K562 (cell line): ENCODE measurements at regions not wholly inside any gene's neighbourhood (a gene's known extent, or its start where the extent isn't known, plus 50 kb on each side); places are given as distances from the start of the nearest gene placed in this dataset.

Experiments used
- ATAC-seq: fragments of 200-7000 bp; cut with Tn5 transposase; 3 replicates; pipeline ENCODE4 v1.9.1; 2020; ENCODE audit warnings: moderate library complexity
- BruUV-seq: library from RNA; stranded (reverse); fragments of 400-500 nt; replicated peaks from 2 replicates; lab custom pipeline; 2021; lab: Mats Ljungman, UMichigan
- CTCF ChIA-PET: fragments of 300-600 bp; formaldehyde crosslinking; extraction: SDS; loops from one replicate; lab custom pipeline; 2021; ENCODE audit warnings: low intra/inter-chr PET ratio; lab: Yijun Ruan, JAX
- POLR2A ChIA-PET: fragments of 300-600, 350-650 bp; sonication (Branson Sonifier 250); formaldehyde crosslinking; extraction: SDS; loops from one replicate; lab custom pipeline; 2021; ENCODE audit warnings: antibody characterized with exemption, inconsistent platforms; lab: Yijun Ruan, JAX
- DNase-seq, 4 experiments: peaks; one replicate each; pipeline versions ENCODE4 v3.0.0 to v3.0.0-alpha.2; 2011 to 2018; ENCODE audit warnings: low spot score in 3 of 4, mixed read lengths in 3 of 4; ENCODE audit errors: extremely low read depth in 1 of 4
- FAIRE-seq: peaks from 2 replicates; lab custom pipeline; 2011; peaks lifted over from hg19 to GRCh38; lab: Jason Lieb, UNC
- H2AFZ ChIP-seq: 2 replicates; pipeline ENCODE4 v1.6.0; 2011; ENCODE audit warnings: low read depth, low read length, control low read depth, inconsistent platforms
- H3K27ac ChIP-seq: fragments of 200-600 bp; 3 replicates; pipeline ENCODE4 v1.8.0; 2011; ENCODE audit warnings: low read depth, mild to moderate bottlenecking, control low read depth, inconsistent platforms, low read length, moderate library complexity, mixed read lengths; ENCODE audit errors: extremely low read depth
- H3K27me3 ChIP-seq, 2 experiments: fragments of 300-600 bp in 1 of 2; 2 replicates in 1 of 2; 3 replicates in 1 of 2; pipeline versions ENCODE4 v1.6.0 to v1.8.0; 2011; ENCODE audit warnings: inconsistent platforms in 2 of 2, low read length in 2 of 2, mild to moderate bottlenecking in 1 of 2, mixed read lengths in 1 of 2, moderate library complexity in 1 of 2; ENCODE audit not compliant: control insufficient read depth in 2 of 2, insufficient read depth in 2 of 2
- H3K36me3 ChIP-seq: fragments of 300-600 bp; 3 replicates; pipeline ENCODE4 v1.8.0; 2011; ENCODE audit warnings: mild to moderate bottlenecking, low read length, inconsistent platforms; ENCODE audit not compliant: control insufficient read depth, insufficient read depth
- H3K4me1 ChIP-seq, 2 experiments: fragments of 200-600 bp in 1 of 2; replicated peaks in 1 of 2; 2 replicates in 1 of 2; 3 replicates in 1 of 2; pipeline versions ENCODE4 v1.5.1 to v1.8.0; 2011; ENCODE audit warnings: inconsistent platforms in 2 of 2, low read length in 2 of 2, mild to moderate bottlenecking in 1 of 2, mixed read lengths in 1 of 2, moderate library complexity in 1 of 2; ENCODE audit not compliant: control insufficient read depth in 2 of 2, insufficient read depth in 2 of 2
- H3K4me2 ChIP-seq: 2 replicates; pipeline ENCODE4 v1.6.1; 2011; ENCODE audit warnings: low read length, control low read depth, inconsistent platforms, mixed read lengths; ENCODE audit not compliant: insufficient read depth
- H3K4me3 ChIP-seq: fragments of 200-600 bp; sonication (generic), shearing (Covaris generic); 2 replicates; pipeline ENCODE4 v1.5.1; 2016; ENCODE audit warnings: control low read depth, inconsistent platforms
- H3K79me2 ChIP-seq: fragments of 200-600 bp; 3 replicates; pipeline ENCODE4 v1.8.0; 2011; ENCODE audit warnings: low read length, inconsistent platforms; ENCODE audit not compliant: control insufficient read depth, insufficient read depth
- H3K9ac ChIP-seq, 2 experiments: 2 replicates each; pipeline versions ENCODE4 v1.6.0 to v1.6.1; 2011; ENCODE audit warnings: low read depth in 2 of 2, low read length in 2 of 2, control low read depth in 1 of 2, inconsistent platforms in 1 of 2, mild to moderate bottlenecking in 1 of 2, mixed read lengths in 1 of 2; ENCODE audit not compliant: insufficient read depth in 1 of 2
- H3K9me1 ChIP-seq: one replicate; pipeline ENCODE4 v1.6.0; 2011; ENCODE audit warnings: inconsistent platforms, mild to moderate bottlenecking, low read length, moderate library complexity; ENCODE audit not compliant: control insufficient read depth, insufficient read depth
- H3K9me3 ChIP-seq: replicated peaks from 2 replicates; pipeline ENCODE4 v1.5.1; 2011; ENCODE audit warnings: low read depth, low read length, inconsistent platforms; ENCODE audit not compliant: control insufficient read depth, insufficient read depth
- H4K20me1 ChIP-seq: replicated peaks from 2 replicates; pipeline ENCODE4 v1.6.1; 2011; ENCODE audit warnings: low read length, inconsistent platforms, mixed read lengths; ENCODE audit not compliant: control insufficient read depth, insufficient read depth
- ATF3 ChIP-seq, 2 experiments: fragments of 450-650 bp in 1 of 2; sonication (generic) in 1 of 2; formaldehyde crosslinking in 1 of 2; IDR thresholded peaks in 1 of 2; conservative IDR thresholded peaks in 1 of 2; 2 replicates each; pipeline versions ENCODE4 v1.6.1 to v1.8.1; 2016 to 2023; ENCODE audit warnings: mild to moderate bottlenecking in 2 of 2, moderate library complexity in 2 of 2, inconsistent platforms in 1 of 2, missing genetic modification reagents in 1 of 2
- CHCHD3 ChIP-seq: fragments of 250-450 bp; sonication (Bioruptor Pico); IDR thresholded peaks from 2 replicates; pipeline ENCODE4 v2.1.2; 2022; ENCODE audit warnings: mild to moderate bottlenecking
- FOSL1 ChIP-seq: fragments of 200-800 bp; sonication (Bioruptor generic); conservative IDR thresholded peaks from 2 replicates; pipeline ENCODE4 v1.6.1; 2016; ENCODE audit warnings: missing genetic modification characterization, missing compliant biosample characterization
- GABPA ChIP-seq: fragments of 200-800 bp; sonication (Bioruptor generic); conservative IDR thresholded peaks from 2 replicates; pipeline ENCODE4 v1.6.1; 2016; ENCODE audit warnings: low read depth, missing genetic modification characterization, missing compliant biosample characterization
- MCM3 ChIP-seq: fragments of 450-650 bp; IDR thresholded peaks from 2 replicates; pipeline ENCODE4 v1.6.1; 2016
- MTA1 ChIP-seq: fragments of 450-650 bp; IDR thresholded peaks from 2 replicates; pipeline ENCODE4 v1.6.1; 2017; ENCODE audit warnings: borderline replicate concordance
- MYC ChIP-seq, 2 experiments: fragments of 250-450 bp in 1 of 2; sonication (Bioruptor Pico) in 1 of 2; IDR thresholded peaks; 2 replicates each; pipeline versions ENCODE4 v1.5.1 to v1.6.1; 2012 to 2021; ENCODE audit warnings: low read depth in 2 of 2, borderline replicate concordance in 1 of 2, improper control_type of control experiment in 1 of 2, low read length in 1 of 2, mild to moderate bottlenecking in 1 of 2, moderate library complexity in 1 of 2
- ZNF263 ChIP-seq: sonication (generic); formaldehyde crosslinking; IDR thresholded peaks from 2 replicates; pipeline ENCODE4 v1.8.0; 2022; ENCODE audit warnings: mild to moderate bottlenecking, missing genetic modification reagents, borderline replicate concordance
- ZNF398 ChIP-seq: fragments of 250-450 bp; sonication (Bioruptor Pico); IDR thresholded peaks from 2 replicates; pipeline ENCODE4 v1.8.0; 2021; ENCODE audit warnings: moderate library complexity, mild to moderate bottlenecking, inconsistent platforms
- ZNF511 ChIP-seq: sonication (generic); formaldehyde crosslinking; IDR thresholded peaks from 2 replicates; pipeline ENCODE4 v1.8.0; 2022; ENCODE audit warnings: mild to moderate bottlenecking, missing genetic modification reagents
- ZNF583 ChIP-seq: fragments of 250-450 bp; sonication (Bioruptor Pico); IDR thresholded peaks from 2 replicates; pipeline ENCODE4 v1.4.0; 2020
- ZNF584 ChIP-seq: fragments of 200-800 bp; sonication (Bioruptor generic); IDR thresholded peaks from 2 replicates; pipeline ENCODE4 v1.6.1; 2016; ENCODE audit warnings: low read depth, mild to moderate bottlenecking, missing genetic modification characterization, missing compliant biosample characterization
- ZNF589 ChIP-seq: fragments of 200-800 bp; sonication (Bioruptor generic); IDR thresholded peaks from 2 replicates; pipeline ENCODE4 v1.6.1; 2016; ENCODE audit warnings: low read depth, missing genetic modification characterization, missing compliant biosample characterization
- ZNF699 ChIP-seq: fragments of 250-450 bp; sonication (Bioruptor Pico); IDR thresholded peaks from 2 replicates; pipeline ENCODE4 v1.8.0; 2021; ENCODE audit warnings: mild to moderate bottlenecking, moderate library complexity; ENCODE audit not compliant: insufficient replicate concordance
- ZNF75A ChIP-seq: fragments of 450-650 bp; formaldehyde crosslinking; IDR thresholded peaks from 2 replicates; pipeline ENCODE4 v1.4.0; 2020; ENCODE audit warnings: mild to moderate bottlenecking
- ZNF830 ChIP-seq: fragments of 250-450 bp; sonication (Bioruptor Pico); IDR thresholded peaks from 2 replicates; pipeline ENCODE4 v1.5.0; 2021; ENCODE audit warnings: mild to moderate bottlenecking
- WGBS: fragments of 100-300 bp; shearing (Covaris generic); methylation state at CpG from one replicate; pipeline ENCODE4 v1.1.6; 2016; ENCODE audit warnings: low coverage, mixed read lengths; ENCODE audit not compliant: insufficient coverage; ENCODE audit errors: missing lambda C conversion rate; 5-methylcytosine and 5-hydroxymethylcytosine counted together
- in situ Hi-C: fragments of 300-500 bp; cut with MboI; formaldehyde crosslinking; loops from 4 replicates; pipeline ENCODE4 v1.15.0; 2018; ENCODE audit warnings: inconsistent platforms, mixed read lengths
- intact Hi-C: fragments of 100-400 bp; cut with micrococcal nuclease; formaldehyde crosslinking; loops from 2 replicates; pipeline ENCODE4 v1.14.2; 2022
- TF ChIP-seq, protein P1 (sequence below): fragments of 250-450 bp; sonication (Bioruptor Pico); IDR thresholded peaks from 2 replicates; pipeline ENCODE4 v1.5.0; 2021

GRCh38 chr1:30083800-30084464, 639.5 kb downstream of the MATN1 start:
- Histone ChIP-seq H3K9ac (no peak overlapping the region; a peak in 1 of 4 replicates), H3K4me3 (no peak overlapping the region), H3K4me2 (no peak overlapping the region), H2AFZ (no peak overlapping the region; the same call in 1 of the 2 replicates), H3K79me2 (no peaks in the 10 kb centered on the region), H3K27ac (no peak overlapping the region), H3K36me3 (no peaks in the 10 kb centered on the region), H3K27me3 (peaks cover 5 to 30% of the 10 kb centered on the region in 2 experiments; a peak in 3 of 5 replicates), H3K4me1 (peaks cover 0 to 5% of the 10 kb centered on the region in 2 experiments; a peak in 2 of 5 replicates), H3K9me1 (no peaks in the 10 kb centered on the region), H4K20me1 (no peaks in the 10 kb centered on the region), H3K9me3 (no peaks in the 10 kb centered on the region)
- DNase-seq: no peak
- intact Hi-C loops: loop anchor here (2.0 to 10.0 kb wide), 2 partner anchors 291 to 709 kb away; no protein-coding TSS in a partner anchor
- no TSS peak for BruUV-seq
- ChIA-PET POLR2A (no interaction called here), CTCF (no interaction called here)
- 2% methylated on average over 10 of the region's 11 CpGs for WGBS
- in situ Hi-C loops: loop anchor here (10.0 kb wide), 1 partner anchor 289 kb away; no protein-coding TSS in a partner anchor
- no peak for ATAC-seq
- FAIRE-seq: no peak
- no peak for TF ChIP-seq ZNF398 (CRISPR knock-in tag)
- 0 out of 2 replicates have a peak, but pooled peaks have one; percentile 20 for TF ChIP-seq ZNF584 (CRISPR knock-in tag)
- TF ChIP-seq ATF3 (IDR thresholded peaks at IDR 0.05): 0 out of 2 replicates have a peak, but pooled peaks have one; percentile 41
- TF ChIP-seq ATF3 (CRISPR knock-in tag; conservative IDR thresholded peaks at IDR 0.05): no peak
- TF ChIP-seq FOSL1: peak; percentile 84
- TF ChIP-seq GABPA (tag): peak; percentile 43; the same call in 1 of the 2 replicates
- TF ChIP-seq, protein P1, sequence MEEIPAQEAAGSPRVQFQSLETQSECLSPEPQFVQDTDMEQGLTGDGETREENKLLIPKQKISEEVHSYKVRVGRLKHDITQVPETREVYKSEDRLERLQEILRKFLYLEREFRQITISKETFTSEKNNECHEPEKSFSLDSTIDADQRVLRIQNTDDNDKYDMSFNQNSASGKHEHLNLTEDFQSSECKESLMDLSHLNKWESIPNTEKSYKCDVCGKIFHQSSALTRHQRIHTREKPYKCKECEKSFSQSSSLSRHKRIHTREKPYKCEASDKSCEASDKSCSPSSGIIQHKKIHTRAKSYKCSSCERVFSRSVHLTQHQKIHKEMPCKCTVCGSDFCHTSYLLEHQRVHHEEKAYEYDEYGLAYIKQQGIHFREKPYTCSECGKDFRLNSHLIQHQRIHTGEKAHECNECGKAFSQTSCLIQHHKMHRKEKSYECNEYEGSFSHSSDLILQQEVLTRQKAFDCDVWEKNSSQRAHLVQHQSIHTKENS: no peak
- TF ChIP-seq ZNF589 (CRISPR knock-in tag): peak; percentile 79
- no peak for TF ChIP-seq MYC (IDR thresholded peaks at IDR 0.05; ENCODE audit: low read depth, low read length)
- no peak for TF ChIP-seq MYC (CRISPR knock-in tag; IDR thresholded peaks at IDR 0.05; ENCODE audit: borderline replicate concordance, low read depth)
- no peak for TF ChIP-seq MTA1
- TF ChIP-seq ZNF263 (CRISPR knock-in tag): peak; percentile 93
- no peak for TF ChIP-seq ZNF699 (CRISPR knock-in tag)
- no peak for TF ChIP-seq ZNF511 (CRISPR knock-in tag)
- no peak for TF ChIP-seq ZNF75A (CRISPR knock-in tag)
- no peak for TF ChIP-seq CHCHD3 (CRISPR knock-in tag)
- no peak for TF ChIP-seq ZNF830
- no peak for TF ChIP-seq ZNF583
- no peak for TF ChIP-seq MCM3
